Esophagus muscularis mucosa (tissue), 3 donors: ENCODE measurements at regions not wholly inside any gene's neighbourhood (a gene's known extent, or its start where the extent isn't known, plus 50 kb on each side); places are given as distances from the start of the nearest gene placed in this dataset.

Experiments used
- POLR2A ChIP-seq: fragments of 450-650 bp; IDR thresholded peaks from one replicate; pipeline ENCODE4 v1.6.1; 2017; ENCODE audit warnings: antibody characterized with exemption, moderate library complexity, mild to moderate bottlenecking, low read depth
- POLR2AphosphoS5 ChIP-seq, 2 donors: sonication (generic); formaldehyde crosslinking; IDR thresholded peaks; one replicate each; pipeline ENCODE4 v1.6.1; 2017; ENCODE audit warnings: antibody characterized with exemption in 2 of 2
- TF ChIP-seq, protein P1 (sequence below), 3 experiments: fragments of 200-600 bp in 2 of 3; fragments of 450-650 bp in 1 of 3; sonication (generic) in 2 of 3; IDR thresholded peaks; one replicate each; pipeline ENCODE4 v1.5.1; 2017 to 2019; ENCODE audit warnings: antibody characterized with exemption in 3 of 3, mild to moderate bottlenecking in 2 of 3, moderate library complexity in 1 of 3

DNA sequence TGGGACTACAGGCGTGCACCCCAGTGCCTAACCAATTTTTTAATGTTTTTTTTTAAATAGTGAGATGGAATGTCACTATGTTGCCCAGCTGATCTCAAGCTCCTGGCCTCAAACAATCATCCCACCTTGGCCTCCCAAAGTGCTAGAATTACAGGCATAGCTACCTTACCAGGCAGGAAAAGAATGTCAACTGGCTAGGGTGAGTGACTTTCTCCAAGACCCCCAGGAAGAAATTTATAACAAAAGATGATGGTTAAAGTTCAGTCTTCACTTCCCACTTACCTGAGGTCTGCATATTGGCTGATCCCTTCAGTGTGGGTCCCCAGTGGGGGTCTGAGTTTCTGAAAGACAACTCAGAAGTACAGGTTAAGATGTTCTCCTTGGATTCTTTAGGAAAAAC is 893.0 kb downstream of the UQCRFS1 start:
- TF ChIP-seq, protein P1, sequence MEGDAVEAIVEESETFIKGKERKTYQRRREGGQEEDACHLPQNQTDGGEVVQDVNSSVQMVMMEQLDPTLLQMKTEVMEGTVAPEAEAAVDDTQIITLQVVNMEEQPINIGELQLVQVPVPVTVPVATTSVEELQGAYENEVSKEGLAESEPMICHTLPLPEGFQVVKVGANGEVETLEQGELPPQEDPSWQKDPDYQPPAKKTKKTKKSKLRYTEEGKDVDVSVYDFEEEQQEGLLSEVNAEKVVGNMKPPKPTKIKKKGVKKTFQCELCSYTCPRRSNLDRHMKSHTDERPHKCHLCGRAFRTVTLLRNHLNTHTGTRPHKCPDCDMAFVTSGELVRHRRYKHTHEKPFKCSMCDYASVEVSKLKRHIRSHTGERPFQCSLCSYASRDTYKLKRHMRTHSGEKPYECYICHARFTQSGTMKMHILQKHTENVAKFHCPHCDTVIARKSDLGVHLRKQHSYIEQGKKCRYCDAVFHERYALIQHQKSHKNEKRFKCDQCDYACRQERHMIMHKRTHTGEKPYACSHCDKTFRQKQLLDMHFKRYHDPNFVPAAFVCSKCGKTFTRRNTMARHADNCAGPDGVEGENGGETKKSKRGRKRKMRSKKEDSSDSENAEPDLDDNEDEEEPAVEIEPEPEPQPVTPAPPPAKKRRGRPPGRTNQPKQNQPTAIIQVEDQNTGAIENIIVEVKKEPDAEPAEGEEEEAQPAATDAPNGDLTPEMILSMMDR (IDR thresholded peaks at IDR 0.05) = no peak
- no peak for TF ChIP-seq POLR2A
- no peak for TF ChIP-seq POLR2AphosphoS5 (IDR thresholded peaks at IDR 0.05)
